H1 (cell line): ENCODE measurements at regions not wholly inside any gene's neighbourhood (a gene's known extent, or its start where the extent isn't known, plus 50 kb on each side); places are given as distances from the start of the nearest gene placed in this dataset.

ENCODE experiments used
- BACH1 ChIP-seq: IDR thresholded peaks from 2 replicates; pipeline ENCODE4 v1.6.1; 2012; ENCODE audit warnings: low read length, improper control_type of control experiment
- BRCA1 ChIP-seq: IDR thresholded peaks from 2 replicates; pipeline ENCODE4 v1.6.1; 2012; ENCODE audit warnings: low read depth, low read length, improper control_type of control experiment
- CHD2 ChIP-seq: IDR thresholded peaks from 2 replicates; pipeline ENCODE4 v1.6.1; 2012; ENCODE audit warnings: low read length, improper control_type of control experiment
- CTBP2 ChIP-seq: IDR thresholded peaks from 2 replicates; pipeline ENCODE4 v1.7.0; 2011; ENCODE audit warnings: borderline replicate concordance, mild to moderate bottlenecking, moderate library complexity, mixed read lengths, low read length; ENCODE audit not compliant: insufficient read depth, insufficient read length
- EGR1 ChIP-seq: IDR thresholded peaks from 2 replicates; pipeline ENCODE4 v1.6.1; 2011; ENCODE audit warnings: low read depth, low read length, borderline replicate concordance
- FOSL1 ChIP-seq: IDR thresholded peaks from 2 replicates; pipeline ENCODE4 v1.6.1; 2011; ENCODE audit warnings: mild to moderate bottlenecking, low read depth, low read length, moderate library complexity; ENCODE audit not compliant: insufficient read depth
- KDM5A ChIP-seq: fragments of 200-600 bp; IDR thresholded peaks from 2 replicates; pipeline ENCODE4 v1.7.1; 2012; ENCODE audit warnings: mild to moderate bottlenecking, low read length, inconsistent platforms, mixed read lengths
- SRF ChIP-seq: IDR thresholded peaks from 2 replicates; pipeline ENCODE4 v1.6.1; 2011; ENCODE audit warnings: mild to moderate bottlenecking, low read depth, low read length, moderate library complexity
- ZNF274 ChIP-seq: IDR thresholded peaks from 2 replicates; pipeline ENCODE4 v1.7.0; 2012; ENCODE audit warnings: low read length, borderline replicate concordance; ENCODE audit errors: extremely low read depth
- TF ChIP-seq, protein P1 (sequence below): fragments of 300-600 bp; sonication (generic); IDR thresholded peaks from 2 replicates; pipeline ENCODE4 v1.7.1; 2012; ENCODE audit warnings: low read length, moderate library complexity, mild to moderate bottlenecking, inconsistent platforms; ENCODE audit not compliant: insufficient replicate concordance
- TF ChIP-seq, protein P2 (sequence below): IDR thresholded peaks from 2 replicates; pipeline ENCODE4 v1.6.1; 2012; ENCODE audit warnings: inconsistent platforms

- TF ChIP-seq, protein P1, sequence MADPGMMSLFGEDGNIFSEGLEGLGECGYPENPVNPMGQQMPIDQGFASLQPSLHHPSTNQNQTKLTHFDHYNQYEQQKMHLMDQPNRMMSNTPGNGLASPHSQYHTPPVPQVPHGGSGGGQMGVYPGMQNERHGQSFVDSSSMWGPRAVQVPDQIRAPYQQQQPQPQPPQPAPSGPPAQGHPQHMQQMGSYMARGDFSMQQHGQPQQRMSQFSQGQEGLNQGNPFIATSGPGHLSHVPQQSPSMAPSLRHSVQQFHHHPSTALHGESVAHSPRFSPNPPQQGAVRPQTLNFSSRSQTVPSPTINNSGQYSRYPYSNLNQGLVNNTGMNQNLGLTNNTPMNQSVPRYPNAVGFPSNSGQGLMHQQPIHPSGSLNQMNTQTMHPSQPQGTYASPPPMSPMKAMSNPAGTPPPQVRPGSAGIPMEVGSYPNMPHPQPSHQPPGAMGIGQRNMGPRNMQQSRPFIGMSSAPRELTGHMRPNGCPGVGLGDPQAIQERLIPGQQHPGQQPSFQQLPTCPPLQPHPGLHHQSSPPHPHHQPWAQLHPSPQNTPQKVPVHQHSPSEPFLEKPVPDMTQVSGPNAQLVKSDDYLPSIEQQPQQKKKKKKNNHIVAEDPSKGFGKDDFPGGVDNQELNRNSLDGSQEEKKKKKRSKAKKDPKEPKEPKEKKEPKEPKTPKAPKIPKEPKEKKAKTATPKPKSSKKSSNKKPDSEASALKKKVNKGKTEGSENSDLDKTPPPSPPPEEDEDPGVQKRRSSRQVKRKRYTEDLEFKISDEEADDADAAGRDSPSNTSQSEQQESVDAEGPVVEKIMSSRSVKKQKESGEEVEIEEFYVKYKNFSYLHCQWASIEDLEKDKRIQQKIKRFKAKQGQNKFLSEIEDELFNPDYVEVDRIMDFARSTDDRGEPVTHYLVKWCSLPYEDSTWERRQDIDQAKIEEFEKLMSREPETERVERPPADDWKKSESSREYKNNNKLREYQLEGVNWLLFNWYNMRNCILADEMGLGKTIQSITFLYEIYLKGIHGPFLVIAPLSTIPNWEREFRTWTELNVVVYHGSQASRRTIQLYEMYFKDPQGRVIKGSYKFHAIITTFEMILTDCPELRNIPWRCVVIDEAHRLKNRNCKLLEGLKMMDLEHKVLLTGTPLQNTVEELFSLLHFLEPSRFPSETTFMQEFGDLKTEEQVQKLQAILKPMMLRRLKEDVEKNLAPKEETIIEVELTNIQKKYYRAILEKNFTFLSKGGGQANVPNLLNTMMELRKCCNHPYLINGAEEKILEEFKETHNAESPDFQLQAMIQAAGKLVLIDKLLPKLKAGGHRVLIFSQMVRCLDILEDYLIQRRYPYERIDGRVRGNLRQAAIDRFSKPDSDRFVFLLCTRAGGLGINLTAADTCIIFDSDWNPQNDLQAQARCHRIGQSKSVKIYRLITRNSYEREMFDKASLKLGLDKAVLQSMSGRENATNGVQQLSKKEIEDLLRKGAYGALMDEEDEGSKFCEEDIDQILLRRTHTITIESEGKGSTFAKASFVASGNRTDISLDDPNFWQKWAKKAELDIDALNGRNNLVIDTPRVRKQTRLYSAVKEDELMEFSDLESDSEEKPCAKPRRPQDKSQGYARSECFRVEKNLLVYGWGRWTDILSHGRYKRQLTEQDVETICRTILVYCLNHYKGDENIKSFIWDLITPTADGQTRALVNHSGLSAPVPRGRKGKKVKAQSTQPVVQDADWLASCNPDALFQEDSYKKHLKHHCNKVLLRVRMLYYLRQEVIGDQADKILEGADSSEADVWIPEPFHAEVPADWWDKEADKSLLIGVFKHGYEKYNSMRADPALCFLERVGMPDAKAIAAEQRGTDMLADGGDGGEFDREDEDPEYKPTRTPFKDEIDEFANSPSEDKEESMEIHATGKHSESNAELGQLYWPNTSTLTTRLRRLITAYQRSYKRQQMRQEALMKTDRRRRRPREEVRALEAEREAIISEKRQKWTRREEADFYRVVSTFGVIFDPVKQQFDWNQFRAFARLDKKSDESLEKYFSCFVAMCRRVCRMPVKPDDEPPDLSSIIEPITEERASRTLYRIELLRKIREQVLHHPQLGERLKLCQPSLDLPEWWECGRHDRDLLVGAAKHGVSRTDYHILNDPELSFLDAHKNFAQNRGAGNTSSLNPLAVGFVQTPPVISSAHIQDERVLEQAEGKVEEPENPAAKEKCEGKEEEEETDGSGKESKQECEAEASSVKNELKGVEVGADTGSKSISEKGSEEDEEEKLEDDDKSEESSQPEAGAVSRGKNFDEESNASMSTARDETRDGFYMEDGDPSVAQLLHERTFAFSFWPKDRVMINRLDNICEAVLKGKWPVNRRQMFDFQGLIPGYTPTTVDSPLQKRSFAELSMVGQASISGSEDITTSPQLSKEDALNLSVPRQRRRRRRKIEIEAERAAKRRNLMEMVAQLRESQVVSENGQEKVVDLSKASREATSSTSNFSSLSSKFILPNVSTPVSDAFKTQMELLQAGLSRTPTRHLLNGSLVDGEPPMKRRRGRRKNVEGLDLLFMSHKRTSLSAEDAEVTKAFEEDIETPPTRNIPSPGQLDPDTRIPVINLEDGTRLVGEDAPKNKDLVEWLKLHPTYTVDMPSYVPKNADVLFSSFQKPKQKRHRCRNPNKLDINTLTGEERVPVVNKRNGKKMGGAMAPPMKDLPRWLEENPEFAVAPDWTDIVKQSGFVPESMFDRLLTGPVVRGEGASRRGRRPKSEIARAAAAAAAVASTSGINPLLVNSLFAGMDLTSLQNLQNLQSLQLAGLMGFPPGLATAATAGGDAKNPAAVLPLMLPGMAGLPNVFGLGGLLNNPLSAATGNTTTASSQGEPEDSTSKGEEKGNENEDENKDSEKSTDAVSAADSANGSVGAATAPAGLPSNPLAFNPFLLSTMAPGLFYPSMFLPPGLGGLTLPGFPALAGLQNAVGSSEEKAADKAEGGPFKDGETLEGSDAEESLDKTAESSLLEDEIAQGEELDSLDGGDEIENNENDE, result no peak
- TF ChIP-seq SRF (no peak), KDM5A (no peak), BRCA1 (no peak), BACH1 (no peak), ZNF274 (no peak), FOSL1 (no peak), CTBP2 (no peak), CHD2 (no peak), EGR1 (no peak)
- TF ChIP-seq, protein P2, sequence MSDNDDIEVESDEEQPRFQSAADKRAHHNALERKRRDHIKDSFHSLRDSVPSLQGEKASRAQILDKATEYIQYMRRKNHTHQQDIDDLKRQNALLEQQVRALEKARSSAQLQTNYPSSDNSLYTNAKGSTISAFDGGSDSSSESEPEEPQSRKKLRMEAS, result no peak
Measured at GRCh38 chr1:25094995-25095394, 137.3 kb downstream of the SYF2 start (continued).
